H1 (cell line): ENCODE measurements at regions not wholly inside any gene's neighbourhood (a gene's known extent, or its start where the extent isn't known, plus 50 kb on each side); places are given as distances from the start of the nearest gene placed in this dataset.

ENCODE experiments used
- ATF3 ChIP-seq: IDR thresholded peaks from 2 replicates; pipeline ENCODE4 v1.6.1; 2011; ENCODE audit warnings: low read depth, mild to moderate bottlenecking, low read length; ENCODE audit not compliant: insufficient read depth
- MAX ChIP-seq: IDR thresholded peaks from 2 replicates; pipeline ENCODE4 v1.6.1; 2012; ENCODE audit warnings: inconsistent platforms

- TF ChIP-seq MAX, result no peak
- no peak for TF ChIP-seq ATF3
- TF ChIP-seq, all 59 proteins: peak for 0
Observed at GRCh38 chr4:182150645-182151044, 92.6 kb upstream of the TENM3 start (continued).
